ENCODE measurements at regions not wholly inside any gene's neighbourhood (a gene's known extent, or its start where the extent isn't known, plus 50 kb on each side); places are given as distances from the start of the nearest gene placed in this dataset.

DNA sequence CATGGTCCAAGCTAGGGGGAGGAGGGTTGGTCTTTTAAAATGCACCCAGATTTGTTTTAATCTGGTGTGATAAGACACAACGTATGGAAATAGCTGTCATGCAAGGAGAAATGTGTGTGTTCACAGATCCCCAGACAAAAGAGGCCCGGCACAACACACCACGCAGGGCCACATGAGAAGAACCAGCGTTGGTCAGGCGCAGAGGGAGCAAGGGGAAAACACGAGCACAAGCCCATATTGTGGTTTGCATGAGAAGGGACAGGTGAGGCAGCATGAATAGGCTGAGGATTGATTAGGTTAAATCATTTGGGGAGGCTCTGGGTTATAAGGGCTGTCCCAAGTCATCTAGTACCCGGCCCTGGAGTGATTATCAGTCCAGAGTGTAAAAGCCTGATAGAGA lies 272.5 kb upstream of the NCKAP5 start (continued):
- TF ChIP-seq, protein P1, sequence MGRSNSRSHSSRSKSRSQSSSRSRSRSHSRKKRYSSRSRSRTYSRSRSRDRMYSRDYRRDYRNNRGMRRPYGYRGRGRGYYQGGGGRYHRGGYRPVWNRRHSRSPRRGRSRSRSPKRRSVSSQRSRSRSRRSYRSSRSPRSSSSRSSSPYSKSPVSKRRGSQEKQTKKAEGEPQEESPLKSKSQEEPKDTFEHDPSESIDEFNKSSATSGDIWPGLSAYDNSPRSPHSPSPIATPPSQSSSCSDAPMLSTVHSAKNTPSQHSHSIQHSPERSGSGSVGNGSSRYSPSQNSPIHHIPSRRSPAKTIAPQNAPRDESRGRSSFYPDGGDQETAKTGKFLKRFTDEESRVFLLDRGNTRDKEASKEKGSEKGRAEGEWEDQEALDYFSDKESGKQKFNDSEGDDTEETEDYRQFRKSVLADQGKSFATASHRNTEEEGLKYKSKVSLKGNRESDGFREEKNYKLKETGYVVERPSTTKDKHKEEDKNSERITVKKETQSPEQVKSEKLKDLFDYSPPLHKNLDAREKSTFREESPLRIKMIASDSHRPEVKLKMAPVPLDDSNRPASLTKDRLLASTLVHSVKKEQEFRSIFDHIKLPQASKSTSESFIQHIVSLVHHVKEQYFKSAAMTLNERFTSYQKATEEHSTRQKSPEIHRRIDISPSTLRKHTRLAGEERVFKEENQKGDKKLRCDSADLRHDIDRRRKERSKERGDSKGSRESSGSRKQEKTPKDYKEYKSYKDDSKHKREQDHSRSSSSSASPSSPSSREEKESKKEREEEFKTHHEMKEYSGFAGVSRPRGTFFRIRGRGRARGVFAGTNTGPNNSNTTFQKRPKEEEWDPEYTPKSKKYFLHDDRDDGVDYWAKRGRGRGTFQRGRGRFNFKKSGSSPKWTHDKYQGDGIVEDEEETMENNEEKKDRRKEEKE (IDR thresholded peaks at IDR 0.05): no peak
- no peak for TF ChIP-seq TBL1XR1 (IDR thresholded peaks at IDR 0.05; ENCODE audit: low read depth, low read length)
- TF ChIP-seq NR2C1 (IDR thresholded peaks at IDR 0.05): no peak
- TF ChIP-seq CHD4 (IDR thresholded peaks at IDR 0.05): no peak
- TF ChIP-seq JUNB (IDR thresholded peaks at IDR 0.05): no peak
- no peak for TF ChIP-seq ESRRA (IDR thresholded peaks at IDR 0.05; ENCODE audit: low read length)

DNA sequence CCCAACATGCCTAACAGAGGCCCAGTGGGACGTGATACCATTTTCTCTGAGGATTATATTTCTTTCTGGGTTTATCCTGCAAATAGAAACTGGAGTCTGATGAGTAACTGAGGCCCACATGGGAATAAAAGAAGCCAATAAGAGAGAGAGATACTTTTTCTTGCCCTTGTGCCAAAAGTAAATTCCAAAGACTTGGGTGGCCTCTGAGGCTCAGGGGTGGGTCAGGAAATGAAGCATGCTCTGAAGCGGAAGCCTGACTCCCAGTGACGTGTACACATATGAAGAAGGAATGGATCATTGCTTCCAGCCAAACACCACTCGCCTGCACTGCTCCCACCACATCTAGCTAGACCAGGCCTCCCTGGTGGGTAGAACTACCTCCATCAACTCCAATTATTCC lies 273.6 kb upstream of the NCKAP5 start:
- FAIRE-seq (no peak), DNase-seq (ENCODE audit: low read depth, low spot score) (no peak), ATAC-seq (no peak)
- in situ Hi-C loops (cut with MboI): loop anchor here (5.0 kb wide), 1 partner anchor 1295 kb away; no protein-coding TSS in a partner anchor
- TF ChIP-seq, protein P2, sequence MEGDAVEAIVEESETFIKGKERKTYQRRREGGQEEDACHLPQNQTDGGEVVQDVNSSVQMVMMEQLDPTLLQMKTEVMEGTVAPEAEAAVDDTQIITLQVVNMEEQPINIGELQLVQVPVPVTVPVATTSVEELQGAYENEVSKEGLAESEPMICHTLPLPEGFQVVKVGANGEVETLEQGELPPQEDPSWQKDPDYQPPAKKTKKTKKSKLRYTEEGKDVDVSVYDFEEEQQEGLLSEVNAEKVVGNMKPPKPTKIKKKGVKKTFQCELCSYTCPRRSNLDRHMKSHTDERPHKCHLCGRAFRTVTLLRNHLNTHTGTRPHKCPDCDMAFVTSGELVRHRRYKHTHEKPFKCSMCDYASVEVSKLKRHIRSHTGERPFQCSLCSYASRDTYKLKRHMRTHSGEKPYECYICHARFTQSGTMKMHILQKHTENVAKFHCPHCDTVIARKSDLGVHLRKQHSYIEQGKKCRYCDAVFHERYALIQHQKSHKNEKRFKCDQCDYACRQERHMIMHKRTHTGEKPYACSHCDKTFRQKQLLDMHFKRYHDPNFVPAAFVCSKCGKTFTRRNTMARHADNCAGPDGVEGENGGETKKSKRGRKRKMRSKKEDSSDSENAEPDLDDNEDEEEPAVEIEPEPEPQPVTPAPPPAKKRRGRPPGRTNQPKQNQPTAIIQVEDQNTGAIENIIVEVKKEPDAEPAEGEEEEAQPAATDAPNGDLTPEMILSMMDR (IDR thresholded peaks at IDR 0.05 in 2 of 3, conservative IDR thresholded peaks at IDR 0.05 in 1 of 3; ENCODE audit: control insufficient read depth in 2 of 3, extremely low read depth in 1 of 3, insufficient read depth in 1 of 3, low read depth in 3 of 3, low read length in 3 of 3): no peak
- TF ChIP-seq BMI1 (IDR thresholded peaks at IDR 0.05; ENCODE audit: borderline replicate concordance) (no peak), HDGF (IDR thresholded peaks at IDR 0.05) (no peak), POLR2A (IDR thresholded peaks at IDR 0.05; ENCODE audit: low read depth, low read length) (no peak), JUND (IDR thresholded peaks at IDR 0.05; ENCODE audit: low read depth, low read length) (no peak), LARP7 (IDR thresholded peaks at IDR 0.05) (no peak), RFX5 (IDR thresholded peaks at IDR 0.05; ENCODE audit: low read depth, low read length) (no peak), MYB (IDR thresholded peaks at IDR 0.05; ENCODE audit: borderline replicate concordance, low read depth, low read length) (no peak), BCL11A (IDR thresholded peaks at IDR 0.05; ENCODE audit: low read depth, low read length) (no peak)
- TF ChIP-seq, protein P3, sequence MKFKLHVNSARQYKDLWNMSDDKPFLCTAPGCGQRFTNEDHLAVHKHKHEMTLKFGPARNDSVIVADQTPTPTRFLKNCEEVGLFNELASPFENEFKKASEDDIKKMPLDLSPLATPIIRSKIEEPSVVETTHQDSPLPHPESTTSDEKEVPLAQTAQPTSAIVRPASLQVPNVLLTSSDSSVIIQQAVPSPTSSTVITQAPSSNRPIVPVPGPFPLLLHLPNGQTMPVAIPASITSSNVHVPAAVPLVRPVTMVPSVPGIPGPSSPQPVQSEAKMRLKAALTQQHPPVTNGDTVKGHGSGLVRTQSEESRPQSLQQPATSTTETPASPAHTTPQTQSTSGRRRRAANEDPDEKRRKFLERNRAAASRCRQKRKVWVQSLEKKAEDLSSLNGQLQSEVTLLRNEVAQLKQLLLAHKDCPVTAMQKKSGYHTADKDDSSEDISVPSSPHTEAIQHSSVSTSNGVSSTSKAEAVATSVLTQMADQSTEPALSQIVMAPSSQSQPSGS (IDR thresholded peaks at IDR 0.05; ENCODE audit: low read length): no peak
- ChIA-PET SMC1A (ENCODE audit: uncharacterized antibody, unreplicated experiment) (interaction anchor here (1.1 kb wide), 1 partner anchor 105 kb away, joined by 3 read pairs; no protein-coding TSS in a partner anchor), RAD21 (ENCODE audit: unreplicated experiment) (no interaction called here), POLR2A (no interaction called here), CTCF (no interaction called here)
- Histone ChIP-seq H3K4me2 (ENCODE audit: control insufficient read depth, insufficient read depth) (no peak overlapping the region), H3K9ac (ENCODE audit: control insufficient read depth, insufficient read depth, low read length) (no peak overlapping the region), H3K27ac (ENCODE audit: control insufficient read depth, insufficient read depth) (no peak overlapping the region), H2AFZ (ENCODE audit: control insufficient read depth, low read depth, low read length) (no peak overlapping the region), H3K79me2 (ENCODE audit: control insufficient read depth, insufficient read depth, low read length) (no peaks in the 10 kb centered on the region), H4K20me1 (ENCODE audit: control insufficient read depth, insufficient read depth) (no peaks in the 10 kb centered on the region), H3K27me3 (replicated peaks in 1 of 2; ENCODE audit: control insufficient read depth in 2 of 2, insufficient read depth in 2 of 2, low read length in 1 of 2) (no peaks in the 10 kb centered on the region; a peak in 2 of 4 replicates), H3K9me3 (replicated peaks; ENCODE audit: control insufficient read depth, insufficient read depth, low read length) (no peaks in the 10 kb centered on the region), H3K4me1 (ENCODE audit: control insufficient read depth, insufficient read depth, low read length) (no peaks in the 10 kb centered on the region), H3K4me3 (no peak overlapping the region), H3K36me3 (ENCODE audit: control insufficient read depth in 2 of 2, insufficient read depth in 2 of 2, low read length in 1 of 2) (no peaks in the 10 kb centered on the region)
- 41% methylated on average over 4 of the region's 4 CpGs for WGBS (ENCODE audit: insufficient coverage, insufficient replicate concordance, low lambda C conversion rate, missing lambda C conversion rate)
- no TSS peak for BruUV-seq (replicated peaks)
- intact Hi-C loops (cut with micrococcal nuclease; ENCODE audit: unreplicated experiment): no loop called here

Measured in GM12878 (cell line).